H4 (cell line): ENCODE measurements at regions not wholly inside any gene's neighbourhood (a gene's known extent, or its start where the extent isn't known, plus 50 kb on each side); places are given as distances from the start of the nearest gene placed in this dataset.

Experiments used
- DNase-seq: peaks from one replicate; pipeline ENCODE4 v3.0.0-alpha.2; 2015; ENCODE audit warnings: low spot score

DNA sequence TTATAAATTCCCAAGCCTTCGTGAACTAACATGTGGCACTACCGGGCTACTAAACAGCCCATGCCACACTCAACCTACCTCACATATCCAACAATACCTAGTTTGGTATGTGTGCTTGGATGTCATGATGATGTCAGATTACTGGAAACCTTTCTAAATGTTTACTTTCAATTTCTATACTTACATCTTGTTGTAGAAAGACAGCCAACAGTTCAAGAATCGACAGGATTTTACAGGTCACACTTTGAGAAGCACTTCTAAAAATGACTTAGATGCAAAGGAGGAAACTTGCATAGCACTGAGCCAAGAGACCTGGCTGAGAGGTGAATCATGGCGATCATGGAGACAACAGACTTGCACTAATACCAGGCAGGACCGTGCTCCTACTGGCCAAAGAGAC lies 209.9 kb downstream of the COL4A1 start:
- DNase-seq = no peak

DNA sequence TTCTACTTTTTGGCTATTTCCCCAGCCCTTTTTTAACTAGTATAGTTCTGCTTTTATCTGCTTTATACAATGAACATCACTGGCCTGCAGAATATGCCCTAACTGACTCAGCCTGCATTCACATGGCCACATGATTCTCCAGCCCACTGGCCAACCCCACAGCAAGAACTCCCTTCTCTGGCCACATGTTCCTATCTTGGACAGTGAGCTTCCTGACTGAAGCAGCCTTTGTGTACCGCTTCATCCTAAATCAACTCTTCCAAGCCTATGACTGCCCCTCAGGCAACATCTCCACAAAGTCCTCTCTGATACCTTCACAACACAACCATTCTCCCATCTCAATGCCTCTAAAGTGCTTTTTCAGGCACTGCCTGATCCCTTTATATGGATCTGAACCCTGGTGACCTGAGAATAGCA lies 214.1 kb downstream of the COL4A1 start:
- no peak for DNase-seq

DNA sequence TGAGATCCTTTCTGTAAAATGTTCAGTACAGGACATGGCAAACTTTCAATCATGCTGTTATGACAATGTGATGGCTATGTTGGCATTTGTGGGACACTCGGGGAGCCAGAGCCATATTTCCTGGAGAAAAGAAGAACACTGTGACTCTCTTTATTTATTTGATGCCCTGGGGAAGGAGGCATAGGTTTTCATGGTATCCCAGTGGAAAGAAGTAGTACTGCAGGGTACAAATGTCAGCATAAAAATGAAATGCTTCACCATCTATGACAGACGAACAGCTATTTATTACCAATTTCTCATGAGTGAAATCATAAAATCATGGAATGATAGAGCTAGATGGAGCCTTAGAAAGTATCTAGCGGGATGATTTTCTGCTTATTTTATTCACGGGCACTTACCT lies 217.1 kb downstream of the COL4A1 start:
- DNase-seq = no peak

DNA sequence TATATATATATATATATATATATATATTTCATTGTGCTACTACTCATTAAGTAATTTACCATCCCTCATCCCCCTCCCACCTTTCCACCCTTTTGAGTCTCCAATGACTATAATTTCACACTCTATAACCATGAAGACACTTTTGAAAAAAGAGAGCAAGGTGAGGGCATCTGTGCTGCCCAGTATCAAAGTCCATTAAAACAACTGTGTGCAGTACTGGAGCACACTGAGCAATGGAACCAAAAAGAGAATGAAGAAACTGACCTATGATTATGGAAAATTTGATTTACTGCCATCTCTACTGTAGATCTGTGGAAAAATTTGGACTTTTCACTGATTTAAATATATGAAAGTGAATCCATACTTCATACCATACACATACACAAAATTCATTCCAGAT lies 217.9 kb downstream of the COL4A1 start:
- DNase-seq = no peak

DNA sequence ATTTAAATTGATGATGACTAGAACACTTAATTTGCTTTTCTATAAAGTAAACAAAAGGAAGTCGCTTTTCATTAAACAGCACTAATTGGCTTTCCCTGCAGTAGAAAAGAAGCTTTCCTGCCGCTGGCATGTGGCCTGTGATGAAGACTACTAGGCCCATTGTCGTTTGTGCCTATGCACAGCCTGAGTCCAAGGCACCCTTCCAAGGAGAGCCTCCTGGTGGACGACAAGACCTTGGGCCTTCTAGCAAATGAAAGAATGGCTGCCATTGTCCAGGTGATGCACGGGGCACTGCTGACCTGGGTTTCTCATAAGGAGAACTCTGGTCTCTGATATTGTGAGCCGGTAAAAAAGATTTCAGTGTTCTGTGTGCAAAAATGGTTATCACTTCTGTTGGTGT lies 233.0 kb downstream of the COL4A1 start:
- no peak for DNase-seq

DNA sequence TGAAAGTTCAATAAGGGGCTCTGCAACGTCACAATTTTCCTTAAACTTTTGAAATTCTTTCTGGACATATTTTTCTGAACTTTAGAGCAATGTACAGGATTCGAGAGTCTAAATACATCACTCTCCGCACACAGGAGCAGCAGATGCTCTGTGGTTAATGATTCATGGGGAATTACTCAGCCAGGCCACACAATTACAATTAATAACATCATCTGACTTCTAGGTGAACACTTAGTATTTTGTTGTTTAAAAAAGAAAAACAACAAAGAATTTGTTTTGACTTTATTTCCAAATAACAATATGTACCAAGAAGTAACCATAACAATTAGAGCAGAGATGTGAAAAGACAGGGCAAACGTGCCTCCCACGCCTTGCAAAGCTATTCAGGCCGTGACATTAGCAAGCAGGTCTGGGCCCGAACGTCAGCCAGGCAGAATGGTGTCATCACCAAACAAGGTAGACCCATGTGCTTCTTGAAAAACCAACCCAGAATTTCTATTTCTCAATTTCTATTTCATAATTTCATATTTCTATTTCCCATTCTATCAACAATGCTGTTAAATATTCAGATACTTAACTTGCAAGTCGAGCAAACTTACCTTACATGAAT lies 236.3 kb downstream of the COL4A1 start:
- peak; percentile 16 for DNase-seq

DNA sequence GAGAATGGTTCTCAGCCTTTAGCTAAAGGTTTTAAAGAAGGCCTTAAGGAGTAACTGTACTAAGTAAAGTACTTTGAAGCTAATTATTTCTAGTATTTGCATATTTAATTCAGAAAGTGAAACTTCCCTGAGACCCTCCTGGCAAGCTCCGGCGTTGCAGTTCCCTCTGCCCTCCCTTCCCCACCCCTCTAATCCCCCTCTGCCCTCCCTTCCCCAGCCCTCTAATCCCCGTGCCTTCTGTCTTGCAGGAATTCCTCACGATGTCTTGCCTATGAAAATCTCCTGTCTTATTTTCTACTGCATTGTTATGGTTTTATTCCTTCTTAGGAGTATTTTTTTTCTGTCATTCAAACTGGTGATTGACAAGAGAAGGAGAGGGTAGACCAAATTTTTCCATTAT lies 236.9 kb downstream of the COL4A1 start:
- DNase-seq = no peak

DNA sequence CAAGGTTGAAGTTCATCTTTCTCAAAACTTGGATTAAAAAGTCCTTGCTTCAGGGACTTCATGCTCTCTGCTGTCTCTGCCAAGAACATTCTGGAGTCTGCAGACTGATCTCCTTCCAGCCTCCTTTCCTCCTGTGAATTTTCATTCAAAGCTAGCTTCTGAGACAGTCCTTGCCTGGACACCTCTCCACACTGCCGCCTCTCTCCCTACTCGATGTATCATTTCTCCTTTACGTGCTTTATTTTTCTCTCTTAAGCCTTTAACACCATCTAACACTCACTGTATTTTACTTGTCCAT lies 238.8 kb downstream of the COL4A1 start:
- DNase-seq = no peak

DNA sequence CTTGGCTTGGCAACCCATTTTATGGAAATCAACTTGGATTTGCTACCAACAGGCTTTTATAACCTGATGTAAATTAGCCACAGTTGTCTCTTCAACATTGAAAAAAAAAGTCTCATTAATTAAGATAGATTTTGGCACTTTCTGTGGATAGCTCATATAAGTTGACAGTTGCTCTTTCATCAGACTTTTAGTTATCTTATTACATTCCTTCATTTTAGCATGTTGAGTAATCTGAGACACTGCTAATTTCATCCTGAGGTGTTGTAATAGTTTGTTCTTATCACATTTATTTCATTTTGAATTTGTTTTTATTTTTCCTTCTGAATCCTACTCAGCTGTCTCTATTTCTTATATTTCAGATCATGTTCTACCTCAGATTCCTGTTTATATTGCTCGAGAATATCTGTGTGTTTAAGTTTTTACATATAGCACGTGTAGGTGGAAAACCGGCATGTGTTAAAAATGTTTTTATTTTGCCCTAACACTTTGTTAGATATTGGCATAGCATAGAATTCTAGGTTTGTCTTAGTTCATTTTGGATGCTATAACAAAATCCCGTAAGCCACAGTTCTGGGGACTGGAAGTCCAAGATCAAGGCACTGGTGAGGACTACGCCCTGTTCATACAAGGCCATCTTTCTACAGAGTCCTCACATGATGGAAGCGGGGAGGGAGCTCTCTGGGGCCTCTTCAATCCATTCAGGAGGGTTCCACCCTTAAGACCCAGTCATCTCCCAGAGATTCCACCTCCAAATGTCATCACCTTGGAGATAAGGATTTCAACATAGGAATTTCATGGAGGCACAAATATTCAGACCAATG lies 239.4 kb downstream of the COL4A1 start:
- DNase-seq = no peak

DNA sequence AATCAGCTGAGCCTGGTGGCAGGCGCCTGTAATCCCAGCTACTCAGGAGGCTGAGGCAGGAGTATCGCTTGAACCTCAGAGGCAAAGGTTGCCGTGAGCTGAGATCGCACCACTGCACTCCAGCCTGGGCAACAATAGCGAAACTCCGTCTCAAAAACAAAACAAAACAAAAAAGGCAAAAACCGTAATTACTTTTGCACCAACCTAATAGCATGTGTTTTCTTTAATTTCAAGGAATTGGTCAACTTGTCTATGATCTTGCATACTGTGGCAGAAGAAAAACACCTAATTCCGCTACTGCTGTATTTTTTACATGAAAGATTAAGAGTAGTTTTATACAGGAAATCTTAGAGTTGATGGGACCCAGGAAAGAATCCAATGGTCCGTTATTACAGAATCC lies 241.2 kb downstream of the COL4A1 start:
- DNase-seq = no peak

DNA sequence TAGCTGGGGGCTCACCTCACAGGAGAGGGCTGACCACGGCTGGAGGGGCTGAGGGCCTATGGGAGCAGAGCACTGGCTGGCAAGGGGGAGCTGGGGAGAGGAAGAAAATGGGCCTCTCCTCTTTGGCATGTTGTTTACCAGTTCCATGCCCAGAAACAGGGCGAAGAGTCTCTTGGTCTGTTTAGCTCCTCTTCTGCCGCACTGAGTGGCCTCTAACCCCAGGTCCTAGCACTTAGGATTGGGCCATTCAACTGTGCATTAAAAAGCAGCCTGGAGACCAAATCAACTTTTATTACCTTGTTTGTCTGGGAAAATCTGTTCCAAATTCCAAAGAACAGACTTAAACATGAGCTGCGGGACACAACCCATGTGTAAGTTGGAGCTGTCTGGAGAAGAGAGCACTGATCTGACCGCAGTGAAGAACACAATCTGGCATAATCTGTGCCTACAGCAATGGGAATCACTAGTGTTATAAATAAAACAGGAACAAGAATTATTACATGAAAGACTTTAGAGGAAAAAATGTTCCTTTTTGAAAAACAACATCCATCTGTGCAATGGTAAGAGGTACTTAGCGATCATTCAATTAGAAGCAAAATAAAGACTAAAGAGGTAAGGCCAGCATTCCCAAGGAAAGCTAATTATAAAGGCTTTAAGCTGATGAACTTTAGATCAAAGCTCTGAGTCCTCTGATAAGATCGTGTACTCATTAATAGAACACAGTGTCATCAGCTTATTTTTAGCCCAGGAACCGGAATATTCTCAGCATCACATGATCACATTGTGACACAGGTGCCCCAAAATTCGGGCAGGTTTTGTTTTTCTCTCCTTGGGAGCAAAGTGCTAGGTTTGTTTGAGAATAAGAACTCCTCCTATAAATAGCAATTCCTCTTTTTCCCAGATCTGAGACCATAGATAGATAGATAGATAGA lies 243.2 kb downstream of the COL4A1 start:
- DNase-seq = no peak

DNA sequence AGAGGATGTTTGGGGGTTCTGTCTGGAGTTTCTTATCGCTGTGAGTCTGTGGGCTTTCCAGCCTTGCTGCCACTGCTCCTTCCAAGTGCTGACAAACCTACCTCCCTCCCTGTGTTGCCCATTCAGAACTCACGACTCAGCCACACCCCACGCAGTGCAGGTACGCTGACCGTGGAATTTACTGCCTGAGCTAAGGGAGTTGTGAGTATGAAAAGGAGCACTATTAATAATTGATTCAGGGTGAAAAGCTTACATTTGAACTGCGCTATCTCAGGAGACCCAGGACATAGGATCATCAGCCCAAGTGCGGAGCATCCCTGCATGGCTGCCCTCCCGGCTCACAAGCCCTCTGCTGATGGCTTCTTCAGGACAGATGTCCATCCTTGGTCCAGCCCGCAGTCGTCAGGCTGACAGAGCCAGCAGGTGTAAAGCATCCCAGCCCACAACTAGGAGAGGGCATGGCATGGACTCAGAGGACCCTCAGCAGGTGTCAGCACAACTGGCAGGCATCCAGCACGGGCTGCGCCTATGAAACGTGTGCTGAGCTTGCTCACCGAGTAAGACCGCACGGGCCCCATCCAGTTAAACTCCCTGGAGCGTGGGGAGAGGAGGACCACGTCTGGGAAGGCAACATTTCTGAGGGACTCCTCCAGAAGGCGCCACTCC lies 244.0 kb downstream of the COL4A1 start:
- no peak for DNase-seq

DNA sequence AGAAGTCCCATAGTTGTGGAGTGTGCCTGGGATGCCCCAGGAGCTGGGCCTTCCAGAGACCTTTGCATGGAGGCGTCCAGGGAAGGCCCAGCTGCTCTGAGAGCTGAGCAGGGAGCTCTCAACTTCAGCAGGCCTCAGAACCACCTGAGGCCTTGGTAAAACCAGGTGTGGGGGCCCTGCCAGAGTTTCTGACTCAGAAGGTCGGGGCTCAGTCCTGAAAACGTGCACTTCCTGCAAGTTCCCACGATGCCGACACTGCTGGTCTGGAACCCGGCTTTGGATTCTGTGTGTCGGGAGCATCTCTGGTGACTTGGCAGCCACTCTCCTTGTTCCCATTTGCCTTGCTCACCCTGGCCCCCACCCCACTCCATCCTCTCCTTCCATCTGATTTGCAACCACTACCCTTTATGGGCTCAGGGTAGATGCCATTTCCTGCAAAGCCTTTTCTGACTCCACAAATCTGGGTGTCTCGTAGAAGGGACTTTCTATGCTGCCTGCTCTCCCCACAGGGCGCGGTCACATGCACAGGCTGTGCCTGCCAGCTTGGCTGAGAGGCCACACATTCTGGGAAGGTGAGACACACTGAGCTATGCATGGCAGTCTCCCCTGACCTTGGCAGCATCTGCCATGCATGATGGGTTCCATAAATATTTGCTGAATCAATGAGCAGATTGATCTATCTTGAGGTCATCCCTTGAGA lies 244.7 kb downstream of the COL4A1 start:
- no peak for DNase-seq

DNA sequence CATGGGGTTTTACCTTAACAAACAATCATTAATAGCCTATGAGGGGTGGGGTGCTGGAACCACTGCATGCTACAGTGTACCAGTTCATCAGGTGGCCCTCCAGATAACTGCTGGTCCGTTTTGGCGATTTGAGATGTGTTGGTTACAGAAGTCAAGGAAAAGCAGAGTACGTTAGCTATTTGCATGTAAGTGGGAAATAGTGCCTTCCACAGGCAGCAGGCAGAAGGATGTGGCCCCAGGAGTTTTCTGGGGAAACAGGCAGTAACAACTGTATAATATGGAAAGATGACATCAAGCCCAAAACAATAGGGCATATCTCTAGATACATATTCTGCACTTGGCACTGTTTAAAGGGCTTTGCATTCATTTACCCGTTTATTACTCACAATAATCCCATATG lies 245.7 kb downstream of the COL4A1 start:
- no peak for DNase-seq

DNA sequence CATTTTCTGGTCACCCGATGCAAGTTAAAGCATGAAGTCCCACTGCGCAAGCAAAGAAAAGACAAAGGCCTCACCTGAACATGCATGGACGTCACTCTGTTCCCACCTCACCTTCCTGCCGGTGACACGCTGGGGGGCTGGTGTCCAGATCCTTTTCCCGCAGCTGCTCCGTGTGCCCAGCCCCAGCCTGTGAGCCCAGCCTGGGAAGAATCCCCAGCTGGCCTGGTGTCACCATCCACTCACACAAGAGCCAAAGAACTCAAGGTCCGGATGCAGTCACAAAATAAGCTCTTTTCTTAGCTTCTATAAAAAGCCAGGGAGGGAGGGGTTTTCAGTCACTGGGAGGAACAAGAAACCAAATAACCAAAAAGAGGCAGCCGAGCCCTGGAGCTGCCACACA lies 249.9 kb downstream of the COL4A1 start:
- no peak for DNase-seq

DNA sequence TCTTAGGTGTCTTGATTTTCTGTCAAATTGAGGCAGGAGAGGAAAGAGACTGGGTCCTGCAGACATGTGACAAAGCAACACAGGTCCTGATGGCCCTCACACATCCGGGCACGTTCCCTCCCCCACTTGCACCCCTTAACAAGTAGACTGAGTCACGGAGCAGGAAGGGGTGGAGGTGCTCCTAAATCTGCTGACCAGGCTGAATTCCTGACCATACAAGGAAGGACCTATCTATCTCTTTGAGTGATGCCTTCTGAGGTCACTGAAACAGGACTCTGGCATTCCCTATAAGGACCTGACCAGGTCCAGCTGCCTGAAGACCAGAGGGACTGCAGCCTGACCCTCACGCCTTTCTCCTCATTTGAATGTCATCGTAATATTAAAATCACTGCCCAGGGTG lies 250.3 kb downstream of the COL4A1 start:
- no peak for DNase-seq

DNA sequence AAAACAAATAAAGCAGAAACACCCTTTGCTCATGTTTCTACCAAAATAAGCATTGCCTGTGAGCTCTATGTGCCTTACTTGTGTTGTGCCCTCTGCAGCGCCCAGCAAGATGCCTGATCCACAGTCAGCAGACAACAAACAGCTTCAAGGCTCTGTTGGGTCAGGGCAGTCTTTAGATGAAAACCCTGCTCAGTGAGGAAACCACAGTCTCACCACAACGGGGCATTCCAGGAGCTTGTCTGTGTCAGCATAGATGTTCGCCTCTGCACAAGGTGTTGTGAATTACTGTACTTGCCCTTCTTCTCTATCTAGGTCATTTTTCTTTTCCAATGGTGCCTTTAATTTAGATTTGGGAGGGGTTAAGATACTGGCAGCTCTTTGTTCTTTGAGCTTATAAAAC lies 251.9 kb downstream of the COL4A1 start:
- no peak for DNase-seq

DNA sequence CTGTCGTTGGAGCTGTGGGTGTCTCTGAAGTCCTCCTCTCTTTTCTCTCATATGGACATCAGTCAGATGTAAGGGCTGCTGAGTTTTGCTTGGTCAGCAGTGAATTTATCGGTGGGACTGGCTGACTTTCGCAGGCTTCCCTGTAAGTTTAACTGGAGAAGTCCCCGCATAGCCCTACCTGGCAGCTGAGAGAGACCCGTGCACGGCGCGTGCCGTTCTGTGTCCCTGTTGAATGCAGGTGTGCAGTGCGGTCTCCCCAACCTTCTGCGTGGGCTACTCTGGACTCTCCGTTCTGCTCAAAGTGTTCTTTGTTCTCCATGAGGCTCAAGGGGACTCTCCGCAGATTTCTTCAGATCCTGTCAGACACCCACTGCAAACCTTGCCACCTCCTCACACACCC lies 252.9 kb downstream of the COL4A1 start:
- no peak for DNase-seq

DNA sequence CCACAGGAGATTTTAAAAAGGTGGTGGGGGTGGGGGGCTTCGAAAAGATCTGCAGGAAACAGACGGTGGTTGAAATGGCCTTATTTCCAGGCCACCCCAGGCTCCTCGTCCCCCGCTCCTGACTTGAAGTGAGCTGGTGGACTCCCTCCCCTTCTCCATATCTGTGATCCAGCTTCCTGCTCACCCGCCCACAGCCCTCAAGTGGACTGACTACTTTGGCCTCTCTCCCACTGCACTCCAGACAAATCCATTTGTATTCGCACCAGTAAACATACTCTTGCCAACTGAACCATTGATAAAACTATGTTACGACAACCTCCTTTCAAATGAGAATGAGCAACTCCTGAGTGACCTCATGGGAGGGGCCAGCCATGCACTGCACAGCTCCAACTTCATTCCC lies 259.5 kb downstream of the COL4A1 start:
- peak; percentile 72 for DNase-seq

DNA sequence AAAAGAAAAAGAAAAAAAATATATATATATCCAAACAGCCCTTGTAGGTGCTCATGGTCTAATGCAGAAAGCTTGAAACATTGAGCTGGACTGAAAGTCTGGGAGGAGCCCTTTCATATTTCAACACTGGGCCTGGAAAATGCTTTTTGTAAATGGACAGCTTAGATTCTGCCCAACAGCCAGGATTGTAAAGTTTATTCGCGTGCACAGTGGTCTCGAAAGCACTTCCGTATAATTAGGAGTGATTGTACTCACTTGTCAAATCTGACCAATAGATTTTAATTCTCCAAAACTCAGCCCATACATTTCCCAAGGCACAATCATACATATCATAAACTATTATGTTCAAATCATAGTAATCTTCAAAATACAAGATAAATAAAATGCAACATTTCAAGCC lies 260.1 kb downstream of the COL4A1 start:
- no peak for DNase-seq

DNA sequence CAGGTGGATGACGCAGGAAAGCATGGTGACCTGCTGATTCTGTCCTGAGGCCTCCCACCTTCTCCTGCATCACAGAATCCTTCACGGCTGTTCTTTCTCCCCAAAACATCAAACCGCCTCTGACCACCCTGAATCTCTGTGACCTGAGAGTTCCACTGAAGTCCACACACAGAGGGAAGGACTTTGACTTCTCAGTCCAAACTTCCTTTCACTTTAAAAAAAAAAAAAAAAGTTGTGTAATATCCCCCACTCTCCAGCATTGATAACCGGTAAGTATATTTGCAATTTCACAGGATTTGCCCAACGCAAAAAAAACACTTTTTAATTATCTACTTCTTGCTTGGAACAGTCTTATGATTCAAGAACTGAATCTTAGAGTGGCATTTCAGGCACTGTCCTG lies 259.5 kb upstream of the IRS2 start:
- DNase-seq = no peak

DNA sequence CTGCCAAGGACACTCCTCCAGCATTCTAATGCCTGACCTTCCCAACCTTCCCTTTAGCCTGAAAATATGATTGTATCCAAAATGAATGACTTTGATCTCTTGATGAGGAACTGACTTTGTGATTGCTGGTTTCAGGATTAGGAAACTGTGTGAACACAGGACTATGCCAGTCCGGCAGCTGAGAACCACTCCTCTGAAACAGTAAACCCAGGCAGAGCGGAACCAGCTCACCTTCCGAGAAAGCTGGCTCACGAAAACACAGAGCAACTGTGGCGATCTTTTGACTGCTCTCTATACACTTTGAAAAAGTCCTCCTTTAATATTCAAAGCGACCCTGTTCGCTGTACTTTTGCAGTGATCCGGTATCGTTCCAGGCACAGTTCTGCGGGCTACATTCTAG lies 258.8 kb upstream of the IRS2 start:
- no peak for DNase-seq
